SK-N-SH treated with all-trans-retinoic acid at 6 μM for 48 hours (cell line): ENCODE measurements at regions not wholly inside any gene's neighbourhood (a gene's known extent, or its start where the extent isn't known, plus 50 kb on each side); places are given as distances from the start of the nearest gene placed in this dataset.

Experiments
- ATAC-seq: fragments of 200-7000 bp; cut with Tn5 transposase; 3 replicates; pipeline ENCODE4 v1.9.1; 2020; ENCODE audit warnings: mild to moderate bottlenecking, moderate library complexity
- ARNTL ChIP-seq: fragments of 450-650 bp; formaldehyde crosslinking; IDR thresholded peaks from 2 replicates; pipeline ENCODE4 v1.5.0; 2020; ENCODE audit warnings: low read depth, mild to moderate bottlenecking, moderate library complexity, borderline replicate concordance
- BACH2 ChIP-seq: fragments of 250-450 bp; sonication (Bioruptor Pico); IDR thresholded peaks from 2 replicates; pipeline ENCODE4 v1.9.0; 2021; ENCODE audit warnings: mild to moderate bottlenecking, borderline replicate concordance
- CREB5 ChIP-seq: fragments of 250-450 bp; sonication (Bioruptor Pico); IDR thresholded peaks from 2 replicates; pipeline ENCODE4 v1.5.1; 2020; ENCODE audit warnings: low read depth, mild to moderate bottlenecking, moderate library complexity
- CSRNP3 ChIP-seq: fragments of 250-450 bp; sonication (Bioruptor Pico); IDR thresholded peaks from 2 replicates; pipeline ENCODE4 v1.5.1; 2021; ENCODE audit warnings: mild to moderate bottlenecking, moderate library complexity
- ESRRG ChIP-seq: fragments of 250-450 bp; sonication (Bioruptor Pico); IDR thresholded peaks from 2 replicates; pipeline ENCODE4 v1.6.1; 2021; ENCODE audit warnings: mild to moderate bottlenecking
- GLIS3 ChIP-seq: fragments of 250-450 bp; sonication (Bioruptor Pico); IDR thresholded peaks from 2 replicates; pipeline ENCODE4 v1.5.0; 2020; ENCODE audit warnings: mild to moderate bottlenecking, moderate library complexity
- OSR1 ChIP-seq: fragments of 250-450 bp; sonication (Bioruptor Pico); IDR thresholded peaks from 2 replicates; pipeline ENCODE4 v1.8.0; 2022; ENCODE audit warnings: moderate library complexity, mild to moderate bottlenecking, inconsistent platforms
- PPARA ChIP-seq: fragments of 250-450 bp; sonication (Bioruptor Pico); IDR thresholded peaks from 2 replicates; pipeline ENCODE4 v1.5.0; 2020; ENCODE audit warnings: mild to moderate bottlenecking, borderline replicate concordance
- RARB ChIP-seq: fragments of 250-450 bp; sonication (Bioruptor Pico); IDR thresholded peaks from 2 replicates; pipeline ENCODE4 v1.8.0; 2021; ENCODE audit warnings: mild to moderate bottlenecking, moderate library complexity
- SNAI2 ChIP-seq: fragments of 250-450 bp; sonication (Bioruptor Pico); IDR thresholded peaks from 2 replicates; pipeline ENCODE4 v1.5.0; 2020; ENCODE audit warnings: mild to moderate bottlenecking, moderate library complexity
- TCF4 ChIP-seq: fragments of 250-450 bp; sonication (Bioruptor Pico); IDR thresholded peaks from 2 replicates; pipeline ENCODE4 v1.8.0; 2021; ENCODE audit warnings: mild to moderate bottlenecking, moderate library complexity, borderline replicate concordance
- TOX ChIP-seq: fragments of 250-450 bp; sonication (Bioruptor Pico); IDR thresholded peaks from 2 replicates; pipeline ENCODE4 v1.8.0; 2021; ENCODE audit warnings: mild to moderate bottlenecking, moderate library complexity, borderline replicate concordance
- ZC3H10 ChIP-seq: fragments of 250-450 bp; sonication (Bioruptor Pico); IDR thresholded peaks from 2 replicates; pipeline ENCODE4 v1.5.1; 2021; ENCODE audit warnings: mild to moderate bottlenecking, moderate library complexity
- ZFP3 ChIP-seq: fragments of 250-450 bp; sonication (Bioruptor Pico); IDR thresholded peaks from 2 replicates; pipeline ENCODE4 v1.5.0; 2020; ENCODE audit warnings: mild to moderate bottlenecking, moderate library complexity
- ZFP30 ChIP-seq: fragments of 450-650 bp; formaldehyde crosslinking; IDR thresholded peaks from 2 replicates; pipeline ENCODE4 v1.5.0; 2022; ENCODE audit warnings: mild to moderate bottlenecking, moderate library complexity
- ZNF565 ChIP-seq: fragments of 450-650 bp; formaldehyde crosslinking; conservative IDR thresholded peaks from 2 replicates; pipeline ENCODE4 v1.5.0; 2020; ENCODE audit warnings: low read depth, mild to moderate bottlenecking, moderate library complexity
- ZNF70 ChIP-seq: fragments of 450-650 bp; formaldehyde crosslinking; IDR thresholded peaks from 2 replicates; pipeline ENCODE4 v1.5.0; 2020; ENCODE audit warnings: mild to moderate bottlenecking, moderate library complexity
- ZNF8 ChIP-seq: fragments of 450-650 bp; formaldehyde crosslinking; IDR thresholded peaks from 2 replicates; pipeline ENCODE4 v1.5.0; 2020; ENCODE audit warnings: mild to moderate bottlenecking, moderate library complexity
- TF ChIP-seq, protein P1 (sequence below): fragments of 250-450 bp; sonication (Bioruptor Pico); IDR thresholded peaks from 2 replicates; pipeline ENCODE4 v1.8.0; 2021; ENCODE audit warnings: low read depth, mild to moderate bottlenecking, moderate library complexity, borderline replicate concordance
- TF ChIP-seq, protein P2 (sequence below): fragments of 250-450 bp; sonication (Bioruptor Pico); IDR thresholded peaks from 2 replicates; pipeline ENCODE4 v1.8.0; 2020; ENCODE audit warnings: mild to moderate bottlenecking, moderate library complexity, borderline replicate concordance

DNA sequence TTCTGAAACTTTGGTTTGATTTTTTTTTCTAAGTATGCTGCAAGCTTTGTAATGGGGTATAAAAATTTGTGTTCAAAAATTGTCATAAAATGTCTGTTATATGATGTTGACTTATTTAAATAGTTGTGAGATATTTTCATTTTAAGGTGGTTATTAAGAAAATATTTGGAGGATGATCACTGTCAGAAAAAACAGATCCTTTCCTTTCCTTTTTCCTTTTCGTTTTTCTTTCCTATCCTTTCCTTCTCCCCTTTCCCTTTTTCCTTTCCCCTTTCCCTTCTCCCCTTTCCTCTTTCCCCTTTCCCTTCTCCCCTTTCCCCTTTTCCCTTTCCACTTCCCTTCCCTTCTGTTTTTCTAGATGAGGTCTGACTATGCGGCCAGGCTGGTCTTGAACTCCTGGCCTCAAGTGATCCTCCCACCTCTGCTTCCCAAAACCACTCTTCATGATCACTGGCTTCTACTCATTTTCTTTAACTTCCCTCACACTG is 640.5 kb downstream of the PLCL1 start (continued):
- TF ChIP-seq, protein P1, sequence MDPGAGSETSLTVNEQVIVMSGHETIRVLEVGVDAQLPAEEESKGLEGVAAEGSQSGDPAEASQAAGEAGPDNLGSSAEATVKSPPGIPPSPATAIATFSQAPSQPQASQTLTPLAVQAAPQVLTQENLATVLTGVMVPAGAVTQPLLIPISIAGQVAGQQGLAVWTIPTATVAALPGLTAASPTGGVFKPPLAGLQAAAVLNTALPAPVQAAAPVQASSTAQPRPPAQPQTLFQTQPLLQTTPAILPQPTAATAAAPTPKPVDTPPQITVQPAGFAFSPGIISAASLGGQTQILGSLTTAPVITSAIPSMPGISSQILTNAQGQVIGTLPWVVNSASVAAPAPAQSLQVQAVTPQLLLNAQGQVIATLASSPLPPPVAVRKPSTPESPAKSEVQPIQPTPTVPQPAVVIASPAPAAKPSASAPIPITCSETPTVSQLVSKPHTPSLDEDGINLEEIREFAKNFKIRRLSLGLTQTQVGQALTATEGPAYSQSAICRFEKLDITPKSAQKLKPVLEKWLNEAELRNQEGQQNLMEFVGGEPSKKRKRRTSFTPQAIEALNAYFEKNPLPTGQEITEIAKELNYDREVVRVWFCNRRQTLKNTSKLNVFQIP (CRISPR knock-in tag): no peak

DNA sequence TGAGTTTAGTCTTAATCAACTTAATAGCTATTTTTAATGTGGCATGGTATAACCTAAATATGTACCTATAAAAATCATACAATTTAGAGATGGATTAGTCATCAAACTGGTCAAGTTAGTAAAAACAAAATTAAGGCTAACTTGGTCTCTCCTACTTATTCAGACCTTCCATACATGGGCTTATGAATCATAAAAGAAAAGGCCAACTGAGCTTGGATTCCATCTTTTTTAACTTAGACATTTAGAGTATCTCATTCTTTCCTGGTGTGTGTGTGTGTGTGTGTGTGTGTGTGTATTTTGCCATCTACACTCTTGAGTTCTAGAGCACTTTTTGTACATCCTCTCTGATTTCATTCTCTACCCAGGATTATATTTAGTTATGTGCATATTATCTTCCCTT is 637.5 kb downstream of the PLCL1 start:
- no peak for ATAC-seq
- no peak for TF ChIP-seq TCF4
- TF ChIP-seq, protein P1 (CRISPR knock-in tag): no peak
- no peak for TF ChIP-seq RARB (CRISPR knock-in tag)
- no peak for TF ChIP-seq CREB5 (CRISPR knock-in tag)
- no peak for TF ChIP-seq BACH2 (CRISPR knock-in tag)

DNA sequence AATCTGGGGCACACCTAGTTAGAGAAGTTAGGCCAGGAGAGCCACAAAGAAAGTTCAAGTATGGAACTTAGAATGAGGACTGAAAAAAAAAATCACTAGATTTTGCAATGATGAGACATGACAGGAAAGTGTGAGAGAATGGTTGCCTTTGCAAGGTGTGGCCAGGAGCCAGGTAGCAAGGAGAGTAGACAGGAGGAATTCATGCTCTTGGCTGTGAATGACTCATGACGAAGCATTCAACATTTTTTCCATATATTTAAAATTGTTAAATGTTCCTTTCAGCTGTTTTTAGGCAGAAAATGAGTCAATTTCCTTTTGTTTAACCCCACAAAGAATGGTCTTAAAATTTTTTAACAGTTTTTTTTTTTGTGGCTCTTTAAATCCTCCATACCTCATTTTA is 636.9 kb downstream of the PLCL1 start:
- no peak for ATAC-seq
- TF ChIP-seq PPARA (CRISPR knock-in tag) (no peak), ZFP30 (CRISPR knock-in tag) (no peak), OSR1 (CRISPR knock-in tag) (no peak), CREB5 (CRISPR knock-in tag) (no peak), GLIS3 (CRISPR knock-in tag) (no peak), SNAI2 (no peak), ARNTL (CRISPR knock-in tag) (no peak), ZFP3 (CRISPR knock-in tag) (no peak), ESRRG (CRISPR knock-in tag) (no peak), ZNF70 (CRISPR knock-in tag) (no peak), BACH2 (CRISPR knock-in tag) (no peak), ZNF565 (CRISPR knock-in tag) (no peak), ZNF8 (CRISPR knock-in tag) (no peak), CSRNP3 (CRISPR knock-in tag) (no peak), ZC3H10 (no peak), TOX (CRISPR knock-in tag) (no peak)
- TF ChIP-seq, protein P2, sequence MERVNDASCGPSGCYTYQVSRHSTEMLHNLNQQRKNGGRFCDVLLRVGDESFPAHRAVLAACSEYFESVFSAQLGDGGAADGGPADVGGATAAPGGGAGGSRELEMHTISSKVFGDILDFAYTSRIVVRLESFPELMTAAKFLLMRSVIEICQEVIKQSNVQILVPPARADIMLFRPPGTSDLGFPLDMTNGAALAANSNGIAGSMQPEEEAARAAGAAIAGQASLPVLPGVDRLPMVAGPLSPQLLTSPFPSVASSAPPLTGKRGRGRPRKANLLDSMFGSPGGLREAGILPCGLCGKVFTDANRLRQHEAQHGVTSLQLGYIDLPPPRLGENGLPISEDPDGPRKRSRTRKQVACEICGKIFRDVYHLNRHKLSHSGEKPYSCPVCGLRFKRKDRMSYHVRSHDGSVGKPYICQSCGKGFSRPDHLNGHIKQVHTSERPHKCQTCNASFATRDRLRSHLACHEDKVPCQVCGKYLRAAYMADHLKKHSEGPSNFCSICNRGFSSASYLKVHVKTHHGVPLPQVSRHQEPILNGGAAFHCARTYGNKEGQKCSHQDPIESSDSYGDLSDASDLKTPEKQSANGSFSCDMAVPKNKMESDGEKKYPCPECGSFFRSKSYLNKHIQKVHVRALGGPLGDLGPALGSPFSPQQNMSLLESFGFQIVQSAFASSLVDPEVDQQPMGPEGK (CRISPR knock-in tag): no peak
- TF ChIP-seq, protein P1 (CRISPR knock-in tag): no peak
- TF ChIP-seq, all 23 proteins: peak for 0
